AG04449 (cell line): ENCODE measurements at regions not wholly inside any gene's neighbourhood (a gene's known extent, or its start where the extent isn't known, plus 50 kb on each side); places are given as distances from the start of the nearest gene placed in this dataset.

Source experiments
- CTCF ChIA-PET: fragments of 350-600 bp; formaldehyde crosslinking; extraction: SDS; loops from one replicate; lab custom pipeline; 2021; ENCODE audit warnings: antibody characterized with exemption; lab: Yijun Ruan, JAX
- POLR2A ChIA-PET: fragments of 400-600, 350-600 bp; formaldehyde crosslinking; extraction: SDS; loops from one replicate; lab custom pipeline; 2020; ENCODE audit warnings: antibody characterized with exemption, inconsistent platforms; lab: Yijun Ruan, JAX
- DNase-seq: peaks from one replicate; pipeline ENCODE4 v3.0.0-alpha.2; 2010; ENCODE audit warnings: low read depth, low spot score
- H3K4me3 ChIP-seq: 2 replicates; pipeline ENCODE4 v1.5.1; 2011; ENCODE audit warnings: low read depth, mild to moderate bottlenecking, control low read depth, low read length
- CTCF ChIP-seq: IDR thresholded peaks from one replicate; pipeline ENCODE4 v1.5.1; 2011; ENCODE audit warnings: mild to moderate bottlenecking, moderate library complexity, low read length, control low read depth, inconsistent platforms; ENCODE audit not compliant: insufficient read depth; ENCODE audit errors: missing control alignments

- DNase-seq: no peak
- ChIA-PET CTCF (interaction anchor here (1.0 to 1.4 kb wide), 2 partner anchors 11 to 95 kb away, joined by 3 to 4 read pairs; no protein-coding TSS in a partner anchor), POLR2A (no interaction called here)
- TF ChIP-seq CTCF: no peak
- no peak overlapping the region for H3K4me3 ChIP-seq
These were observed 193.1 kb downstream of the SIM1 start for GRCh38 chr6:100271625-100272024.

GRCh38 chr6:100271202-100271601 lies 193.5 kb downstream of the SIM1 start:
- TF ChIP-seq CTCF: no peak
- CTCF ChIA-PET: interaction anchor here (1.0 to 1.4 kb wide), 2 partner anchors 12 to 95 kb away, joined by 3 to 4 read pairs; no protein-coding TSS in a partner anchor
- no peak for DNase-seq
- POLR2A ChIA-PET: no interaction called here
- no peak overlapping the region for H3K4me3 ChIP-seq

- H3K4me3 ChIP-seq: no peak overlapping the region
- POLR2A ChIA-PET: no interaction called here
- TF ChIP-seq CTCF: no peak
- CTCF ChIA-PET: no interaction called here
- peak; percentile 52 for DNase-seq
These were observed 195.5 kb downstream of the SIM1 start for GRCh38 chr6:100269189-100269588.

- no peak for DNase-seq
- CTCF ChIA-PET: interaction anchor here (1.2 kb wide), 1 partner anchor 108 kb away, joined by 3 read pairs; no protein-coding TSS in a partner anchor
- no peak for TF ChIP-seq CTCF
- POLR2A ChIA-PET: interaction anchor here (0.8 kb wide), 1 partner anchor 194 kb away, joined by 3 read pairs; no protein-coding TSS in a partner anchor
- no peak overlapping the region for H3K4me3 ChIP-seq
These were observed 196.4 kb downstream of the SIM1 start for GRCh38 chr6:100268326-100268725.

GRCh38 chr6:100267721-100268123 lies 197.0 kb downstream of the SIM1 start:
- POLR2A ChIA-PET: interaction anchor here (0.8 kb wide), 1 partner anchor 194 kb away, joined by 3 read pairs; no protein-coding TSS in a partner anchor
- H3K4me3 ChIP-seq: no peak overlapping the region
- peak; percentile 47 for DNase-seq
- CTCF ChIA-PET: interaction anchor here (1.0 to 1.5 kb wide), 4 partner anchors 8 to 152 kb away, joined by 3 to 5 read pairs (median 4); no protein-coding TSS in a partner anchor
- no peak for TF ChIP-seq CTCF

GRCh38 chr6:100266494-100267401 lies 198.0 kb downstream of the SIM1 start:
- DNase-seq: no peak
- H3K4me3 ChIP-seq: no peak overlapping the region
- TF ChIP-seq CTCF: no peak
- POLR2A ChIA-PET: no interaction called here
- CTCF ChIA-PET: interaction anchor here (0.9 to 1.5 kb wide), 5 partner anchors 7 to 151 kb away, joined by 3 to 5 read pairs (median 4); no protein-coding TSS in a partner anchor
